GM18861 (cell line): ENCODE measurements at regions not wholly inside any gene's neighbourhood (a gene's known extent, or its start where the extent isn't known, plus 50 kb on each side); places are given as distances from the start of the nearest gene placed in this dataset.

Experiments
- ATAC-seq: cut with Tn5 transposase; IDR thresholded peaks from one replicate; pipeline ENCODE4 v1.9.1; 2021; ENCODE audit not compliant: unreplicated experiment

DNA sequence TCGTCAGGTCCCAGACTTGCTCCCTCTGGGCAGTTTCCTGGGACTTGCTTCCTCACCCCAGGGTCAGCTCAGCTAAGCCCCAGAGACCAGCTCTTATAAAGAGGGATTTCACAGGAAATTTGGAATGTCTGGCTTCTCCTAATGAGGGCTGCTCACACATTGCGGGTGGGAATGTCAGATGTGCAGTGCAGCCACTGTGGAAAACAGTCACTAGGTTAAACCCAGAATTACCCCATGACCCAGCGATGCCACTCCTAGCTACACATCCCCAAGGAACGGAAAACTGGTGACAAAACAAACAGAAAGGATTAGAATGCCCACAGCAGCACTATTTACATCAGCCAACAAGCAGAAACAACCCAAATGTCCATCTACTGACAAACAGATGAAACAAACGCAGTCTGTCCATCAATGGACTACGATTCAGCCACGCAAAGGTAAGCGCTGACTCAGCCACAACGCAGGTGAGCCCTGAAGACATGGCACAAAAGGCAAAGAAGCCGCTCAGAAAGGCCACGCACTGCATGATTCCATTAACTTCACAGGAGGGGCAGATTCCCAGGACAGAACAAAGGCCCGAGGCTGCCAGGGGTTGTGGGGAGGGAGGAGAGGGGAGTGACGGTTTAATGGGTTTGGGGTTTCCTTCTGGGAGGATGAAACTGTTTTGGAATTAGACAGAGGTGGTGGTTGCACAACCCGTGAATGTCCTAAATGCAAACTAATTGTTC is 63.0 kb downstream of the NCOR2 start:
- no peak for ATAC-seq

DNA sequence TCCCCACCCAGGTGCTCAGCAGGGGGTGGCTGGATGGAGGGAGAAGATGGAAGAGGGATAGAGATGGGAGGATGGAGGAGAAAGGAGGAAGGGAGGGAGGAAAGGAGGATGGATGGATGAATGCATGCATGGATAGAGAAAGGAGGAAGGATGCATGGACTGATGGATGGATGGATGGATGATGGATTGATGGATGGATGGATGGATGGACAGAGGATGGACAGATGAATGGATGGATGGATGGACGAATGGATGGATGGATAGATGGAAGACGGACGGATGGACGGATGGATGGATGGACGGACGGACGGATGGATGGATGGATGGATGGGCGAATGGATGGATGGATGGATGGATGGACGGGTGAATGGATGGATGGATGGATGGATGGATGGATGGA is 64.1 kb downstream of the NCOR2 start:
- ATAC-seq = no peak

DNA sequence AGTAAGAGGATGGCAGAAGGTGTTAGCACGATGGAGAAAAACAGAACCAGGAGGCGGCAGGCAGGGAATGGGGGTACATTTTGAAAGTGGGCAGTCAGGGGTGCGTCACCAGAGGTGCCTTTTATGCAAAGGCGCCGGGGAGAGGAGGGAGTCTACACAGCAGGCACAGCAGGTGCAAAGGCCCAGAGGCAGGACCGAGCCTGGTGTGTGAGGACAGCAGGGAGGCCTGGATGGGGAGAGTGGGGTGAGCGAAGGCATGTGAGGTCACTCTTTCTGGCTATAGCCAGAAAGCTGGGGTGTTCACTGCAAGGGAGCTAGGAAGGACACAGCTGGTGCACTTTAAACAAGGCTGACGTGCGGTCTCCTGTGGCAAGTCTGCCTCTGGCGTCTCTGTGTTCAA is 65.0 kb downstream of the NCOR2 start:
- no peak for ATAC-seq

DNA sequence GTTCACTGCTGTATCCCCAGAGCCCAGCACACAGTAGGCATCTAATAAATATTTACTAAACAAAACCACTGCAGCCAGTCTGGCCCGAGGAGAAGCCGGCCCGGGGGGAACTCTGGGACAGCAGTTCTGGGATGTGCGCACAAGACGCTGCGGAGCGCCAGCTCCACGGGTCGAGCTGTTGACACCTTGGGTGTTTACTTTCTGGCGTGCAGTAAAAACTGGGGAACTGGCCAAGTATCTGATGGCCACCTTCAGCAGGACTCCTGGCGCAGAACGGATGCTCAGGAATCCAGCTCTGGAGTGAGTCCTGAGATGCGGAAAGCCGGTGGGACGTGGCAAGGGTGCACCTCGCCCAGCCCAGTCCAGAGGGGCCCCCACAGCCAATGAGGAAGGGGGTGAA is 65.6 kb downstream of the NCOR2 start:
- no peak for ATAC-seq

DNA sequence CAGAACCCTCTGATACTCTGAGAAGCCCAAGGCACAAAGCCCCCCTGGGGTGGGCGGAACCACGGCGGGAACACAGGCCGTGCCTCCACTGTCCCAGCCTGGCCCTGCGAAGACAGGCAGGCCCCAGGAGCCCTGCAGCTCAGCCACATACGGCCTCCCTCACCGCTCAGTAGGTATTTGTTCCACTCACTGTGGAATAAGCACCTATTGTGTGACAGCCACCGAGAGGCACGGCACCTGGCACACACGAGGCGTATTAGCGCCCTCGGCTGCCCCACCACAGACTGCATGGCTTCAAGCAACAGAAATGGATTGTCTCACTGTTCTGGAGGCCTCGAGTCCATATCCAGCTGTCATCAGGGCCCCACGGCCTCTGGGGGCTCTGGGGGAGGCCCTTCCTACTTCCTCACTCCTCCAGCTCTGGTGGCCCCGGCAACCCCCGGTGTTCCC is 66.3 kb downstream of the NCOR2 start:
- no peak for ATAC-seq

DNA sequence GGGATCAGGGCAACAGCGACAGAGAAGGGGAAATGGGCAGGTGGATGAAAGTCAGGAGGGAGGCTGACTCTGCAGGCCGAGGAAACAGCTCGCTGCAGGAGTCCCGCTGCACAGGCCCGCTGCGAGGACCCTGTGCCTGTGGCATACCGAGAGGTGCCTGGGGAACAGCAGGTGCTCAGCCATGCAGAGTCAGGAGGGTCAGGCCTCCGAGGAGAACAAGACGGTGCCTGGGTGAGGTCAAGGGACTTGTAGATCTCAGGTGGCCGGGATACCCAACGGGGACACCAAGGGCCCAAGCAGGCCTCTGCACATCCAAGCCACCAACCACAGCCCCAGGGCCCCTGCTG is 67.5 kb downstream of the NCOR2 start:
- ATAC-seq = no peak

DNA sequence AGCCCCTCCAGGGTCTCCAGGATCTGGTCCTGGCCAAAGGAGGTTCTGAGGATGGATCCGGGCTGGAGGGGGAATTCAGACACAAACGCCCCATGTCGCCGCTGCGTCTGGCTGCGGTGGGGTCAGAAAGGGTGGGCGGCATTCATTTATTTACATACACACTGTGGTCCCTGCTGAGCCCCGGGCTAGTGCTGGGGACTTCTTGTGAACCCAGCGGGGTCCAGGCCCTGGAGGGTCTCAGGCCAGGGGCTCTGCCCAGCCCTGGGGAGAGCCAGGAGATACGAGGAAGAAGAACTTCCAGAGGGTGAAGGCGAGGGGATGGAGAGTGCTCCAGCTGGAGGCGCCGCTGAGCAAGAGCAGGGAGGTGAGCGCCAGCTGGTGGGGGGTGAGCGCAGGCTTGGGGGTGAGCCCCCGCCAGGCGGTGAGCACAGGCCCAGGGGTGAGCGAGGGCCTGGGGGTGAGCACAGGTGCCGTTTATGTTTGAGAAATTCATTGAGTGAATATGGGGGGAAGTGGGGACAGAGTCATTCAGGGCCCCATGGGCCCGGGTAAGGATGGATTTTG is 68.1 kb downstream of the NCOR2 start:
- no peak for ATAC-seq

DNA sequence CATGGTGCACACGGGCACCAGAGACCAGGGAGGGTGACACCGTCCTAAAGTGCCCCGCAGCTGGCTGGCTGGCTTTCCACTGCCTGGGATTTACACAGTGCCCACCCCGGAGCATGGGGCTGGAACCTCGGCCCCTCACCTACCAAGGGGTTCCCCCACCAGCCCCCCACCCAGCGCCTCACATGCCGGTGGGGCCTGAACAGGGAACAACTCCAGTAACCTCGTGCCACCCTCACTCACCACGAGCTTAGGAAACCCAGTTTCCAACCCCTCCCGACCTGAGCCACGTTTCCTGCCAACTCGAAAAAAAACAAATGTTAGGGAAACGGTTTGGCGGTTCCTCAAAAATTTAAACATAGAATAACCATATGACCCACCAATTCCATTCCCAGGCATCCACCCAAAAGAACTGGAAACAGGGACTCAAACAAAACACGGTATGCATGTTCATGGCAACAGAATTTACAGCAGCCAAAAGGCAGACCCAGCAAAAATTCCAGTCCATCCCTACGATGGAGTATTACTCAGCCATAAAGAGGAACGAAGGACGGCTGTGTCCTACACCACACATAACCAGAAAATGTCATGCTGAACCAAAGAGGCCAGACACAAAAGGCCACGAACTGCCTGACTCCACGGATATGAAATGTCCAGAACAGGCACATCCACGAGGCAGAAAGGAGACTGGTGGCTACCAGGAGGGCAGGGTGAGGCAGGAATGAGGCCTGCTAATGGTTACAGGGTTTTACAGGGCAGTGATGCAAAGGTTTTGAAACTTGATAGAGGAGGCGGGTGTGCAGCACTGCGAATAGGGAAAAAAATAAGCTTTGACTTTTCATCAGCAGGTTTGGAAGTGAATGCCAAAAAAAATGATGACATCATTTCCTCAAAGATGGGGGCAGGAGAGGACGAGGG is 68.9 kb downstream of the NCOR2 start:
- no peak for ATAC-seq

DNA sequence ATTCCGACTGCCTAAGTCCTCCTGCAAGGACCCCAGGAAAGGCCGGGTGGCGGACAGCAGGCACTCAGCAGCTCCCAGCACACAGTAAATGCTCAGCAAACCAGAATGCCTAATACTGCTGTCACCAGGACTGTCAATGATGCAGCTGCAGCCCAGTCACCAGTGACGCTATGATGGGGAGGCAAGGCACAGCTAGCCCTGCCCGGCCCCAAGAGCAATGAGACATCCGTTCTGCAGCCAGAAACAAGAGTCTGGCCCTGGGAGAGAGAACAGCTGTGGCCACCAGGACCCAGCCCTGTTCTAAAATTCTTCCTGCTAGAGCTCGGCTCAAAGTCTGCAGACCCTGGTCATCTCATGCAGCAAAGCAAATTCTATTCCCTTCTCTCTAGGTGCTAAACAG is 69.8 kb downstream of the NCOR2 start:
- ATAC-seq = no peak

DNA sequence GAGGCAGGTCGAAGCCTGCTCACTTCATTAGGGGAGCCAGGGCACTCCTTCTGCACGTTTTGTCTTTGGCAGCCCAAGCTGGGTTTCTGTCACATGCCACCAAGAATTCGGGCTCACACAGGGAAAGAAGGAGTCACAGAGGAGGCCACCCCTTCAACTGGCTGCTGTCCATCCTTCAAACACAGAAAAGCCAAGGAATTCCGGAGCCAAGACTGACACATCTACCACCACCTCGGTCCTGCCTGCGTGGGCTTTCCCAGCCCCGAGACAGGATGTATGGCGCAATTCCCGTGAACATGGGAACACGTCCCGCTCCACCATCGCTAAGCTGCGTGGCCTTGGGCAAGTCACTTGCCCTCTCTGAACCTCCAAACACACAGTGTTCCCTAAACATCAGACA is 70.4 kb downstream of the NCOR2 start:
- no peak for ATAC-seq

DNA sequence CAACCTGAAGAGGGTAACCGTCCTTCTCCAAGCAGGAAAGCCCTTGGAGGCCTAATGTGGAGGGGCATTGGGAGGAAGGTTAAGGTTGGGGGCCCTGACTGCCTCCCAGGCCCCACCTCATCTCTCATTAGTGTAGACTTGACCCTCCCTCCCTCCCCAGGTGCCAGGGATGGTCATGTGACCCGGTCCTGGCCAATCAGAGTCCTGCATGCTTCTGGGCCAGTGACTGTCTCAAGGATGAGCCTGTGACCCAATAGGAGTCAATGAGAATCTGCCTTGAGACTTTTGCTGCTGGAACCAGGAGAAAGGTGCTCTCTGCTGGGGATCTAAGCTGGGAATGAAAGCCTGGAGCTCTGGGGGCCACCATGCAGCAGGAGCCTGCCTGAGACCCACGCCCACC is 70.8 kb downstream of the NCOR2 start:
- ATAC-seq = no peak

DNA sequence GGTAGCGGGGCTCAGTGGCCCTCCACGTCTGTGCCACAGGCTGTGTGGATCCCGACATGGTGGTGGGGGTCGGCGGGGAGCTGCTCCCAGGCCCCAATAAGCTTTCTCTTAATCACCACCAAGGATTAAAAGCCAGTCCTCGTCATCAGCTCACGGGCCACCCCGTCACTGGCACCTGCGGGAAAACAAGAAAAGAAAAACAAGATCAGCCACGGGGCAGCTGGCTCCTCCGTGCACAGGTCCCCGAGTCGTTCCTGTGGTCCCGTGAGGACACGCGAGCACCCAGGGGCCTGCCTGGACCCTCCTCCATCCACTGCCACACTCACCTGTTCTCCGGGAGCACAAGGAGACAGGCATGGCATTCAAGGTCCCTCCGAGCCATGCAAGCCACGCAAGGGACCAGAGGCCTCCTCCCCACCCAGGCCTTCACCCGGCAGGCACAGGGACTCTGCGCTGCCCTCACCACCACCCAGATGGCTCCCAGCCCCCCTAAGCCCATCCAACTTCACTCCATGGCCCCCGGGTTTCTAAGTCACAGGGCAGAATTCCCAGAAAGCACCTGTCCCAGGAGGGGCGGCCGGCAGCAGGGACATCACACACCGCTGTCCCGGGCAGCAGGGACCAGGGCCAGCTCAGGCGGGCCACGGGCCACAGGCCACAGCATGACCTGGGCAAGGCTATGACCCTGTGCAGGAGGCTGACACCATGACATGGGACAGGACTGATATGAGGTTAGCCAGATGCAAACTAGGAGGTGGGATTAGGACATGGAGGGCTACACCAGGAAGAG is 72.0 kb downstream of the NCOR2 start:
- ATAC-seq = no peak

DNA sequence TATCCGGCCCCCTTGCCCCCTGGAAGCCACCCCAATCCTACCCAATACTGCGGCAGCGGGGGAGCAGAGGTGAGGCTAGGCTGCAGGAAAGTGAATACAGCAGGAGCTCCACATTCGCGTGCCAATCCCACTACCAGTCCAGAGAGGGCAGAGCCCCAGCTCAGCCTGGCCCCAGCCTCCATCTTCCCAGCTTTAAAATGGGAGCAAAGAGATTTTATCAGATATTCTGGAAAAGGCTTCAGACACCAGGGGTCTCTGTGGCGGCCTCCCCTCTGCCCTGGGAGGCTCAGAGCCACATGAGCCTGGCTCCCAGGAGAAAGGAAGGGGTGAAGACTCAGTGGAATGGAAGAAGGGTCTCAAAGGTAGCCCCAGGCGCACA is 72.7 kb downstream of the NCOR2 start:
- no peak for ATAC-seq

DNA sequence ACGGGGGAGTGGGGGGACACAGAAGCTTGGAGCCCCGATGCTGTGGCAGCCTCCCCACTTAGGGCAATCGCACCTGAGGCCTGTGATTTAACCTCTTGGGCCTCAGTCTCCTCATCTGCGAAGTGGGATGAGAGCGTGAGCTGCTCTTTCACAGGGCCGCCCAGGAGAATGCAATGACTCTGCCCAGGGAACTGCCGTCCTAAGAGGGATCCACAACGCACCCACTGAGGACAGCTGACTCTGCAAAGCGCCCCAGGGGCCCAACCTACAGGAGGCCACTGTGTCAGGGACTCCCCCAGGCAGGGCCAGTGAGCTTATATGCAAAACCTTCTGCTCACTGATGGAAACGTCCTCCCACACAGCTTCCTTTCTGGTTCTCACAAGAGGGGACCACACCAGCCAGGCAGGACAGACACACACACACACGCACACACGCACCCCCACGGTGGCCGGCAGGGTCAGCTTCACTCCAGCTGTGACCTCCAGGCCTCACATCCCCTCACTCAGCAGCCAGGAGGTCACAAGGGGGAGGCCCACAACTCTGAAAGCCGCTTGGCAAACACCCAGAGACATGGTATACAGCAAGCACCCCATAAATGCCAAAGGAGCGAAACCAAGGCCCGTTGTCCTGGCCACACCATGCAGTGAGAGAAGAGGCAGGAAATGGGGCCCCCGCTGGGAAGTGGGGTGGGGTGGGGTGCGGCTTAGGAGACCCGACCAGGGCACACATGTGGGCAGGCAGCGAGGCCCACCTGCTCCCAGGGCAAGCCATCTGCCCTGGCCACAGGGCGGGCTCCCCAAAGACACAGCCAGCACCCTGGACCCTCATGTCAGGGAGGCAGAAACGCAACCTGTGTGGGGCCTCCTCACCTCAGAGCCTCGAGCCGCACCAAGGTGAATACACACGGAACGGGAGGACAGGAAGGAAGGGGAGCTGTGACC is 73.3 kb downstream of the NCOR2 start:
- ATAC-seq = peak; percentile 90

DNA sequence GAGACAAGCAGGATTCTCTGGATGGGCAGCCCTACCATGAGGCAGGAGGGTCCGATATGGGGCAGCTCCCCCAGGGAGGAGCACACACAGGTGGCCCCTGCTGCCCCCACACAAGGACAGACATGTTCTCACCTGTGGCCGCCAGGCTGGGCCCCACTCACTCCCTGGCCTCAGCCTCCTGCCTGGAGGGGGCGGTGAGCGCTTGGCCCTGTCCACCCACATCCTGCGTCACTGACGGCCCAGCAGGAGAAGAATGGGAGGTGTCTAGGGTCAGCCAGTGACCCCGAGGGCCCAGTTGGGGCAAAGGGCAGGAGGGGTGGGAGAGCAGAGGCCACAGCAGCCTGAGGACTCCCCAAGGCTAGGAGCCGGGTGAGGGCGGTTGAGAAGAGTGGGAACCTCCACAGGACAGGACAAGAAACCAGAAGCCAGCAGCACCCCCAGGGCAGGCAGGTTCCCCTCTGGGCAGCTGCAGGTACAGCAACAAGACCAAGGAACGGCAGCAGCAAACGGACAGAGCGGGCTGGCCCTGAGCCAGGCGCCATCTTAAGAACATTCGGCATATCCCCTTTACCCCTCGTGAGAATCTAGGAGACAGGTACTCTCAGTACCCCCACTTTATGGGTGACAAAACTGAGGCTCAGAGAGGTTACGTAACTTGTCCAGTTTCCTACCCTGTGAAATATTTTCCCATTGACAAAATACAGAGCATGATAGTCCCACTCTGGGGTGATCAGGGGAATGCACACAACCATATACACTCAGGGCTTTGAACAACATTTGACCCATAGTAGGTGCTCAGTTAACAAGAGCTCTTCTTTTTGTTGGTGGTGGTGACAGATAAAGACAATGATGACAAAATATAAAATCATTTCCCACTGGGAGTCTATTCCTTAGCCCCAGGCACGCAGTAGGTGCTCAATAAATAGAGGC is 74.3 kb downstream of the NCOR2 start:
- ATAC-seq = no peak

DNA sequence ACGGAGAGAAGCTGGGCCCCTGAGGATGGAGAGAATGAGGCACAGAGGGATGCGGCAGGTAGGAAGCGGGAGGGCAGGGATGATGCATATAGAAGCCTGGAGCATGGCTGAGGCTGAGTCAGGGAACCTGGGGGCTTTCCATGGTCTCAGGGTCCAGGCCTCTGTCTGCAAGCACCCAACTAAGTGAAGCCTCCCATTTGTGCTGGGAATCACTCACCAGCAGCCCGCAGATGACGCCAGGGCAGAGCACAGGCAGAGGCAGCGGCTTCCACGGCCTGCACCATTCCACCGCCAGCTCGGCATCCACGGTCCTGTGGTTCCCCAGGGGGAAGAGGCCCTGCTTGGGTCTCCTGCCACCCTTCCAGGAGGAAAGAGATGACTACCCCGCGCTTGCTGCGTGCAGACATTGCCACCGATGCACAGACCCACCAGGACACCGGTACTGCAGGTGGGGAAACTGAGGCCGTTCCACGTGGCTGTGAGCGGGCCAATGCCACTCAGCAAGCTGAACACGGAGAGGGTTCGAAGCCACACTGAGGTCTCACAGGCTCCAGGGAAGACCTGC is 75.5 kb downstream of the NCOR2 start:
- ATAC-seq = no peak

DNA sequence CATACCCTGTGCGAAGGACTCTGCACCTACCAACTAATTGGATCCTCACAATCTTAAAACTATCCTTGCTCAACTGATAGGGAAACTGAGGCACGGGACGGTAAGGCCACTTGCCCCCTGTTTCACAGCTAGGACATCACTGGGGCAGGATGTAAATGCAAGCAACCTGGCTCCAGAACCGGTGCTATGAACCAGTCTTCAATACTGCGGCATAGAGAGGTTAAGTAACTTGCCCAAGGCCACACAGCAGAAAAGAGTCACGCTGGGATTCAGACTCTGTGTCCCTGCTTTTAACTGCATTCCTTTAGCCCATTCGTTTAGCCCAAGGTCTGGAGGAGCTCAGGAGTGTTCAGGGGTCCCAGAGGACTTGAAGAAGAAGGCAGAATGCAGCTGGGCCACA is 76.1 kb downstream of the NCOR2 start:
- no peak for ATAC-seq

DNA sequence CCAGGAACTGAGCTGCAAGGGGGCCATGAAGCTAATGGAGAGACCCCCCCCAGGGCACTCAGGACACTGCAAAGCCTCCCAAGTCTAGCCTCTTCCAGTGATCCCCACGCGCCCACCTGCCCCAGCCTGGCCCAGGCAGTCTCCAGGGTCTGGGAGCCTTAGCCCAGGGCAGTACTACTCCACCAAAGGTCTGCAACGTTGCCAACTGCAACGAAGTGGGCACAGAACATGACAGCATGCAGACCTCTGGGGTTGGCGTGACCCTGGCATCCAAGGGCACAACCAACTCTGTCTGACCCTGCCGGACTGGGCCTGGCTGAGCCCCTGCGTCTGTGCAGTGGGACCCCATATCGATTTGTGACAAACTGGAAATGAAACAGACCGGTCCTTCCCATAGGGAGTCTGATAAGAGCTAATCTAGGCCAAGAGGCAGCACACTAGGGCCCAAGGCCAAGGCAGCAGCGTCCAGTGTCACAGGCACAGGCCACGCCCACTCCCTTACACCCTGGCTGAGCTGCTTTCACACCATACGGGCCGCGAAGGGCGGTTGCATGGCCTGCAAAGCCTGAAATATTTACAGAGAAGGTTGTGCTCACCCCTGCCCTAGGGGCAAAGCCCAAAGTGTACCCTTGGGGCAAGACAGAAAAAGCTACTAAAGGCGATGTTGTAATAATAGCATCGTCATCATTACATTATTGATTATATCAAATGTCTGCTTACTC is 76.7 kb downstream of the NCOR2 start:
- no peak for ATAC-seq
